ENCODE measurements at regions not wholly inside any gene's neighbourhood (a gene's known extent, or its start where the extent isn't known, plus 50 kb on each side); places are given as distances from the start of the nearest gene placed in this dataset.

- no peak overlapping the region for H3K27ac ChIP-seq (ENCODE audit: low read depth in 2 of 2, low read length in 1 of 2)
- DNase-seq: no peak
- no peaks in the 10 kb centered on the region for H3K9me2 ChIP-seq
- CTCF ChIA-PET: no interaction called here
- H3K4me3 ChIP-seq (ENCODE audit: low read depth in 2 of 2, low read length in 1 of 2): no peak overlapping the region
- no peaks in the 10 kb centered on the region for H3K36me3 ChIP-seq (replicated peaks in 1 of 2; ENCODE audit: control insufficient read depth in 1 of 2, insufficient read depth in 2 of 2, low read length in 1 of 2)
- 95% methylated on average over 2 of the region's 3 CpGs for WGBS (ENCODE audit: low lambda C conversion rate)
- no peaks in the 10 kb centered on the region for H3K9me3 ChIP-seq
- TF ChIP-seq SMC3 (IDR thresholded peaks at IDR 0.05; ENCODE audit: low read depth, low read length): no peak
- TF ChIP-seq USF2 (IDR thresholded peaks at IDR 0.05; ENCODE audit: borderline replicate concordance, low read depth, low read length): no peak
- no peak for TF ChIP-seq TEAD4 (IDR thresholded peaks at IDR 0.05; ENCODE audit: borderline replicate concordance, insufficient read depth)
- no peak for TF ChIP-seq RXRA (IDR thresholded peaks at IDR 0.05; ENCODE audit: borderline replicate concordance, low read depth)
- TF ChIP-seq JUND (IDR thresholded peaks at IDR 0.05): no peak
- no peak for TF ChIP-seq TAF1 (IDR thresholded peaks at IDR 0.05; ENCODE audit: borderline replicate concordance, low read depth, low read length)
- no peak for TF ChIP-seq NFIC (IDR thresholded peaks at IDR 0.05; ENCODE audit: borderline replicate concordance)
- TF ChIP-seq REST (IDR thresholded peaks at IDR 0.05; ENCODE audit: low read depth, low read length): no peak
- no peak for TF ChIP-seq CHD2 (IDR thresholded peaks at IDR 0.05; ENCODE audit: low read length, partially characterized antibody)
- no peak for TF ChIP-seq ELF1 (IDR thresholded peaks at IDR 0.05)
- no peak for TF ChIP-seq MAX (IDR thresholded peaks at IDR 0.05; ENCODE audit: low read depth)
- no peak for TF ChIP-seq TCF12 (IDR thresholded peaks at IDR 0.05)
- TF ChIP-seq SIN3A (IDR thresholded peaks at IDR 0.05; ENCODE audit: borderline replicate concordance, low read depth, low read length): no peak
- no peak for TF ChIP-seq IRF3 (IDR thresholded peaks at IDR 0.05; ENCODE audit: low read depth, low read length)
- TF ChIP-seq PBX3 (IDR thresholded peaks at IDR 0.05): no peak
- no peak for TF ChIP-seq CTCF (IDR thresholded peaks at IDR 0.05)
- TF ChIP-seq NRF1 (IDR thresholded peaks at IDR 0.05; ENCODE audit: low read depth, low read length): no peak
- TF ChIP-seq MEF2A (IDR thresholded peaks at IDR 0.05; ENCODE audit: borderline replicate concordance, low read depth): no peak
- no peaks in the 10 kb centered on the region for H4K20me1 ChIP-seq (ENCODE audit: insufficient read depth)
- no peak overlapping the region for H3K9ac ChIP-seq
- H3K4me2 ChIP-seq: no peak overlapping the region
- H3K79me2 ChIP-seq (ENCODE audit: insufficient read depth): no peaks in the 10 kb centered on the region
- H3K27me3 ChIP-seq (ENCODE audit: insufficient read depth): no peaks in the 10 kb centered on the region
- no peaks in the 10 kb centered on the region for H3F3A ChIP-seq (replicated peaks; ENCODE audit: insufficient read depth)
- no peak overlapping the region for H2AFZ ChIP-seq (ENCODE audit: low read depth)
- peaks cover 0 to 11% of the 10 kb centered on the region in 2 experiments; a peak in 2 of 4 replicates for H3K4me1 ChIP-seq (ENCODE audit: control insufficient read depth in 1 of 2, insufficient read depth in 2 of 2, low read depth in 1 of 2, low read length in 1 of 2)
- POLR2A ChIA-PET: no interaction called here
Measured at GRCh38 chr10:78186572-78186971, 152.9 kb downstream of the RPS24 start.
